NOMO-1 (cell line): ENCODE measurements at regions not wholly inside any gene's neighbourhood (a gene's known extent, or its start where the extent isn't known, plus 50 kb on each side); places are given as distances from the start of the nearest gene placed in this dataset.
"Not testable (repeated sequence)": the region's sequence is repeated elsewhere in the genome, so short reads cannot be mapped to it uniquely, and the experiment has no call there.

Experiments used
- DNase-seq, 2 experiments: peaks; one replicate each; lab custom pipeline; 2025; ENCODE audit not compliant: unreplicated experiment in 2 of 2; lab: John Stamatoyannopoulos, UW

GRCh38 chr10:18735711-18736110 lies 76.5 kb downstream of the ARL5B start:
- DNase-seq = no peak

- DNase-seq = no peak
Observed at GRCh38 chr10:18737236-18737635, 78.0 kb downstream of the ARL5B start.

GRCh38 chr10:18737841-18738240 lies 78.6 kb downstream of the ARL5B start:
- no peak for DNase-seq

- no peak for DNase-seq
Observed at GRCh38 chr10:18738835-18739234, 79.6 kb downstream of the ARL5B start.

- no peak for DNase-seq
Observed at GRCh38 chr10:18743926-18744325, 84.7 kb downstream of the ARL5B start.

- DNase-seq = no peak
Observed at GRCh38 chr10:18753312-18753895, 94.2 kb downstream of the ARL5B start.

GRCh38 chr10:18759575-18759974 lies 100.3 kb downstream of the ARL5B start:
- DNase-seq = no peak

GRCh38 chr10:18760836-18761235 lies 101.6 kb downstream of the ARL5B start:
- DNase-seq = no peak

- no peak for DNase-seq
Observed at GRCh38 chr10:18767981-18768380, 108.8 kb downstream of the ARL5B start.

GRCh38 chr10:18773180-18773579 lies 113.9 kb downstream of the ARL5B start:
- DNase-seq = no peak

GRCh38 chr10:18777258-18777657 lies 118.0 kb downstream of the ARL5B start:
- DNase-seq = no peak

- DNase-seq = no peak
Observed at GRCh38 chr10:18786478-18786877, 127.2 kb downstream of the ARL5B start.

GRCh38 chr10:18793951-18794350 lies 134.7 kb downstream of the ARL5B start:
- no peak for DNase-seq

GRCh38 chr10:18795549-18795948 lies 136.3 kb downstream of the ARL5B start:
- DNase-seq = no peak

GRCh38 chr10:18797286-18797685 lies 138.1 kb downstream of the ARL5B start:
- no peak for DNase-seq

GRCh38 chr10:18822156-18822555 lies 162.9 kb downstream of the ARL5B start:
- DNase-seq = peak in 1 of 2 experiments; percentile 1

GRCh38 chr10:18829259-18829658 lies 170.0 kb downstream of the ARL5B start:
- DNase-seq = no peak

- DNase-seq = no peak
Observed at GRCh38 chr10:18830277-18830676, 171.0 kb downstream of the ARL5B start.

GRCh38 chr10:18856623-18857022 lies 192.0 kb upstream of the MALRD1 start:
- not testable (repeated sequence) for DNase-seq

GRCh38 chr10:18859659-18860058 lies 188.9 kb upstream of the MALRD1 start:
- DNase-seq = no peak

- no peak for DNase-seq
Observed at GRCh38 chr10:18860186-18860585, 188.4 kb upstream of the MALRD1 start.

GRCh38 chr10:18860631-18861240 lies 187.9 kb upstream of the MALRD1 start:
- DNase-seq = no peak

GRCh38 chr10:18861382-18861781 lies 187.2 kb upstream of the MALRD1 start:
- no peak for DNase-seq
